Testis (tissue), 2 donors: ENCODE measurements at regions not wholly inside any gene's neighbourhood (a gene's known extent, or its start where the extent isn't known, plus 50 kb on each side); places are given as distances from the start of the nearest gene placed in this dataset.

ENCODE experiments used
- POLR2A ChIP-seq: fragments of 450-650 bp; IDR thresholded peaks from one replicate; pipeline ENCODE4 v1.6.1; 2017; ENCODE audit warnings: antibody characterized with exemption, mild to moderate bottlenecking, moderate library complexity
- TF ChIP-seq, protein P1 (sequence below), 3 experiments: fragments of 450-650 bp in 2 of 3; fragments of 200-600 bp in 1 of 3; sonication (generic) in 1 of 3; IDR thresholded peaks; one replicate each; pipeline ENCODE4 v1.5.1; 2016 to 2019; ENCODE audit warnings: antibody characterized with exemption in 3 of 3, mild to moderate bottlenecking in 2 of 3, moderate library complexity in 1 of 3

DNA sequence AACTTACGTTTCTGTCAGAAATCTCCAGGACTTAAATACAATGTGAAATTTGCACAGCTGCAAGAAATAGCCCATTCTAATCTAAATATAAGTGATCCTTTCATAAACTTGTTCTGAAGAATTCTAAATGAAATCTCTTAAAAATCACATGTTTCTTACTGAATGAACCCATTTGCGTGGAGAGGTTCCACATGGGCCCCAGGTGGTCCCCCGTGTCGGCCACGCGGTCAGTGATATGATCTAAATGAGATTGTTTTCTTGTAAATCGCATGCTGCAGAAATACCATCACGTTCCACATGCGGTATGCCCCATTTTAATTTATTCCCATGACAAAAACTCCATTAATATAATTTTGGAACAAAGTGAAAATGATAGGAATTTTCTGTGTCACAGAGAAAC, 818.9 kb upstream of the SLC35B3 start:
- TF ChIP-seq, protein P1, sequence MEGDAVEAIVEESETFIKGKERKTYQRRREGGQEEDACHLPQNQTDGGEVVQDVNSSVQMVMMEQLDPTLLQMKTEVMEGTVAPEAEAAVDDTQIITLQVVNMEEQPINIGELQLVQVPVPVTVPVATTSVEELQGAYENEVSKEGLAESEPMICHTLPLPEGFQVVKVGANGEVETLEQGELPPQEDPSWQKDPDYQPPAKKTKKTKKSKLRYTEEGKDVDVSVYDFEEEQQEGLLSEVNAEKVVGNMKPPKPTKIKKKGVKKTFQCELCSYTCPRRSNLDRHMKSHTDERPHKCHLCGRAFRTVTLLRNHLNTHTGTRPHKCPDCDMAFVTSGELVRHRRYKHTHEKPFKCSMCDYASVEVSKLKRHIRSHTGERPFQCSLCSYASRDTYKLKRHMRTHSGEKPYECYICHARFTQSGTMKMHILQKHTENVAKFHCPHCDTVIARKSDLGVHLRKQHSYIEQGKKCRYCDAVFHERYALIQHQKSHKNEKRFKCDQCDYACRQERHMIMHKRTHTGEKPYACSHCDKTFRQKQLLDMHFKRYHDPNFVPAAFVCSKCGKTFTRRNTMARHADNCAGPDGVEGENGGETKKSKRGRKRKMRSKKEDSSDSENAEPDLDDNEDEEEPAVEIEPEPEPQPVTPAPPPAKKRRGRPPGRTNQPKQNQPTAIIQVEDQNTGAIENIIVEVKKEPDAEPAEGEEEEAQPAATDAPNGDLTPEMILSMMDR (IDR thresholded peaks at IDR 0.05), result no peak
- TF ChIP-seq POLR2A, result no peak
